HFFc6 (cell line): ENCODE measurements at regions not wholly inside any gene's neighbourhood (a gene's known extent, or its start where the extent isn't known, plus 50 kb on each side); places are given as distances from the start of the nearest gene placed in this dataset.
"Not testable (repeated sequence)": the region's sequence is repeated elsewhere in the genome, so short reads cannot be mapped to it uniquely, and the experiment has no call there.

Experiments used
- DNase-seq: peaks from one replicate; pipeline ENCODE4 v3.0.0-alpha.2; 2018
- H3K27ac Mint-ChIP-seq: 2 replicates; pipeline ENCODE4 v1.8.0; 2020; ENCODE audit warnings: mild to moderate bottlenecking, mixed read lengths
- H3K27me3 Mint-ChIP-seq: 2 replicates; pipeline ENCODE4 v1.8.0; 2021; ENCODE audit warnings: mild to moderate bottlenecking, moderate library complexity, mixed read lengths; ENCODE audit not compliant: insufficient read depth
- H3K36me3 Mint-ChIP-seq: 2 replicates; pipeline ENCODE4 v1.8.0; 2021; ENCODE audit warnings: low read depth, mixed read lengths
- H3K4me1 Mint-ChIP-seq: 2 replicates; pipeline ENCODE4 v1.8.0; 2020; ENCODE audit warnings: low read depth, mixed read lengths
- H3K4me3 Mint-ChIP-seq: 2 replicates; pipeline ENCODE4 v1.8.0; 2020; ENCODE audit warnings: mild to moderate bottlenecking, moderate library complexity, mixed read lengths
- H3K9me3 Mint-ChIP-seq: 2 replicates; pipeline ENCODE4 v1.8.0; 2020; ENCODE audit warnings: mild to moderate bottlenecking, mixed read lengths

- H3K4me3 Mint-ChIP-seq, H3K4me1 Mint-ChIP-seq, H3K27me3 Mint-ChIP-seq, H3K9me3 Mint-ChIP-seq, DNase-seq, H3K27ac Mint-ChIP-seq, H3K36me3 Mint-ChIP-seq: not testable (repeated sequence)
These were observed 292.0 kb upstream of the NBPF12 start for GRCh38 chr1:146645978-146646604.

- not testable (repeated sequence) for H3K4me3 Mint-ChIP-seq, DNase-seq, H3K36me3 Mint-ChIP-seq, H3K9me3 Mint-ChIP-seq, H3K27ac Mint-ChIP-seq, H3K4me1 Mint-ChIP-seq, H3K27me3 Mint-ChIP-seq
These were observed 296.6 kb upstream of the NBPF12 start for GRCh38 chr1:146641534-146641933.

GRCh38 chr1:146640671-146641070 is 297.5 kb upstream of the NBPF12 start:
- not testable (repeated sequence) for DNase-seq, H3K4me3 Mint-ChIP-seq, H3K4me1 Mint-ChIP-seq, H3K9me3 Mint-ChIP-seq, H3K27ac Mint-ChIP-seq, H3K36me3 Mint-ChIP-seq, H3K27me3 Mint-ChIP-seq

- not testable (repeated sequence) for H3K4me3 Mint-ChIP-seq, H3K27ac Mint-ChIP-seq, H3K27me3 Mint-ChIP-seq, H3K9me3 Mint-ChIP-seq, H3K4me1 Mint-ChIP-seq, DNase-seq, H3K36me3 Mint-ChIP-seq
These were observed 307.8 kb upstream of the NBPF12 start for GRCh38 chr1:146630302-146630701.

- not testable (repeated sequence) for H3K4me1 Mint-ChIP-seq
These were observed 319.5 kb upstream of the NBPF12 start for GRCh38 chr1:146618582-146618981.

GRCh38 chr1:146604681-146605080 is 333.4 kb upstream of the NBPF12 start:
- H3K27ac Mint-ChIP-seq, H3K27me3 Mint-ChIP-seq, H3K4me1 Mint-ChIP-seq, H3K36me3 Mint-ChIP-seq, DNase-seq, H3K9me3 Mint-ChIP-seq, H3K4me3 Mint-ChIP-seq: not testable (repeated sequence)

More at GRCh38 chr1:146618582-146618981, 319.5 kb upstream of the NBPF12 start:
- H3K27ac Mint-ChIP-seq, H3K36me3 Mint-ChIP-seq, H3K27me3 Mint-ChIP-seq, DNase-seq, H3K9me3 Mint-ChIP-seq, H3K4me3 Mint-ChIP-seq: not testable (repeated sequence)

GRCh38 chr1:146600720-146601307 is 337.3 kb upstream of the NBPF12 start:
- not testable (repeated sequence) for H3K36me3 Mint-ChIP-seq, H3K4me3 Mint-ChIP-seq, H3K27me3 Mint-ChIP-seq, H3K27ac Mint-ChIP-seq, DNase-seq, H3K9me3 Mint-ChIP-seq, H3K4me1 Mint-ChIP-seq

GRCh38 chr1:146599906-146600305 is 338.2 kb upstream of the NBPF12 start:
- DNase-seq, H3K36me3 Mint-ChIP-seq, H3K4me1 Mint-ChIP-seq, H3K27ac Mint-ChIP-seq, H3K9me3 Mint-ChIP-seq, H3K27me3 Mint-ChIP-seq, H3K4me3 Mint-ChIP-seq: not testable (repeated sequence)

GRCh38 chr1:146581229-146581628 is 352.4 kb upstream of the NOTCH2NLA start:
- not testable (repeated sequence) for H3K9me3 Mint-ChIP-seq, H3K36me3 Mint-ChIP-seq, H3K27me3 Mint-ChIP-seq, H3K4me3 Mint-ChIP-seq, H3K27ac Mint-ChIP-seq, H3K4me1 Mint-ChIP-seq, DNase-seq

- H3K4me1 Mint-ChIP-seq, H3K4me3 Mint-ChIP-seq, DNase-seq, H3K27me3 Mint-ChIP-seq, H3K36me3 Mint-ChIP-seq, H3K9me3 Mint-ChIP-seq, H3K27ac Mint-ChIP-seq: not testable (repeated sequence)
These were observed 338.7 kb upstream of the NOTCH2NLA start for GRCh38 chr1:146567541-146567940.

GRCh38 chr1:146558032-146558431 is 329.2 kb upstream of the NOTCH2NLA start:
- not testable (repeated sequence) for H3K4me1 Mint-ChIP-seq, H3K27me3 Mint-ChIP-seq, H3K4me3 Mint-ChIP-seq, H3K36me3 Mint-ChIP-seq, H3K9me3 Mint-ChIP-seq, H3K27ac Mint-ChIP-seq, DNase-seq

GRCh38 chr1:146556405-146556804 is 327.6 kb upstream of the NOTCH2NLA start:
- DNase-seq, H3K36me3 Mint-ChIP-seq, H3K27me3 Mint-ChIP-seq, H3K9me3 Mint-ChIP-seq, H3K4me1 Mint-ChIP-seq, H3K27ac Mint-ChIP-seq, H3K4me3 Mint-ChIP-seq: not testable (repeated sequence)

GRCh38 chr1:146552414-146552813 is 323.6 kb upstream of the NOTCH2NLA start:
- not testable (repeated sequence) for H3K27me3 Mint-ChIP-seq, H3K36me3 Mint-ChIP-seq, H3K27ac Mint-ChIP-seq, H3K4me3 Mint-ChIP-seq, H3K4me1 Mint-ChIP-seq, H3K9me3 Mint-ChIP-seq, DNase-seq

- H3K27ac Mint-ChIP-seq, H3K9me3 Mint-ChIP-seq, H3K4me1 Mint-ChIP-seq, H3K27me3 Mint-ChIP-seq, H3K4me3 Mint-ChIP-seq, DNase-seq, H3K36me3 Mint-ChIP-seq: not testable (repeated sequence)
These were observed 319.9 kb upstream of the NOTCH2NLA start for GRCh38 chr1:146548684-146549083.

- not testable (repeated sequence) for H3K36me3 Mint-ChIP-seq, H3K9me3 Mint-ChIP-seq, H3K4me1 Mint-ChIP-seq, DNase-seq, H3K27ac Mint-ChIP-seq, H3K4me3 Mint-ChIP-seq, H3K27me3 Mint-ChIP-seq
These were observed 317.4 kb upstream of the NOTCH2NLA start for GRCh38 chr1:146546189-146546588.
